ENCODE measurements at regions not wholly inside any gene's neighbourhood (a gene's known extent, or its start where the extent isn't known, plus 50 kb on each side); places are given as distances from the start of the nearest gene placed in this dataset.

GRCh38 chrX:66961665-66962064 is 322.8 kb upstream of the EDA2R start:
- TF ChIP-seq CTCF (conservative IDR thresholded peaks at IDR 0.05; ENCODE audit: low read depth, low read length) (no peak), MXI1 (IDR thresholded peaks at IDR 0.05; ENCODE audit: borderline replicate concordance, low read depth, low read length) (no peak), FOS (IDR thresholded peaks at IDR 0.05; ENCODE audit: low read depth, low read length) (no peak), RCOR1 (IDR thresholded peaks at IDR 0.05; ENCODE audit: insufficient replicate concordance, low read length) (no peak), POLR2A (IDR thresholded peaks at IDR 0.05; ENCODE audit: low read depth, low read length) (no peak)
